ENCODE measurements at regions not wholly inside any gene's neighbourhood (a gene's known extent, or its start where the extent isn't known, plus 50 kb on each side); places are given as distances from the start of the nearest gene placed in this dataset.
"Not testable (repeated sequence)": the region's sequence is repeated elsewhere in the genome, so short reads cannot be mapped to it uniquely, and the experiment has no call there.

GRCh38 chr12:54799966-54800365 is 54.4 kb upstream of the MUCL1 start:
- DNase-seq; H2BK12ac ChIP-seq (ENCODE audit: insufficient read length, low read depth, low read length); H3K14ac ChIP-seq (ENCODE audit: insufficient read depth, low read length): not testable (repeated sequence)

More at GRCh38 chr12:54799966-54800365, 54.4 kb upstream of the MUCL1 start:
- H3T11ph ChIP-seq (ENCODE audit: low read length); H2BK5ac ChIP-seq (ENCODE audit: insufficient read length, low read length); H4K5ac ChIP-seq (ENCODE audit: insufficient read length, low read depth, low read length); H3K4me1 Mint-ChIP-seq; H3K23me2 ChIP-seq (ENCODE audit: insufficient read length, low read depth, low read length, poor library complexity, severe bottlenecking); H3K27me3 ChIP-seq (ENCODE audit: insufficient read depth, low read length); H4K8ac ChIP-seq (replicated peaks; ENCODE audit: insufficient read length, low read depth, low read length); H3K79me1 ChIP-seq (ENCODE audit: insufficient read depth, low read depth, low read length, poor library complexity, severe bottlenecking); H4K20me1 ChIP-seq (ENCODE audit: control insufficient read depth, insufficient read depth, insufficient read length); H3K27me3 Mint-ChIP-seq (ENCODE audit: low read depth); H3K4me3 Mint-ChIP-seq; H3K36me3 Mint-ChIP-seq (ENCODE audit: insufficient read depth in 1 of 3, low read depth in 3 of 3); H3K4me2 ChIP-seq (ENCODE audit: insufficient read depth, insufficient read length, low read length); H3K18ac ChIP-seq (ENCODE audit: insufficient read length, low read depth, low read length); H3K79me2 ChIP-seq (ENCODE audit: insufficient read depth, low read length); H4K91ac ChIP-seq (ENCODE audit: insufficient read length, low read depth, low read length); H3K56ac ChIP-seq (ENCODE audit: insufficient read length, low read depth, low read length); H3K9me3 ChIP-seq (ENCODE audit: control insufficient read depth, low read depth, low read length); H3K4me1 ChIP-seq (ENCODE audit: insufficient read depth, low read length); H3K4ac ChIP-seq (ENCODE audit: low read depth, low read length); H3K9ac ChIP-seq (ENCODE audit: extremely low read depth, insufficient read length, low read length); H2BK20ac ChIP-seq (ENCODE audit: low read depth, low read length, poor library complexity, severe bottlenecking); H2AK5ac ChIP-seq (ENCODE audit: insufficient read length, low read length); H3K27ac ChIP-seq (ENCODE audit: insufficient read length, low read depth, low read length); H3K23ac ChIP-seq (ENCODE audit: insufficient read length, low read depth, low read length); H2BK15ac ChIP-seq (ENCODE audit: low read depth, low read length); H3K27ac Mint-ChIP-seq; H3K9me3 Mint-ChIP-seq; H2BK120ac ChIP-seq (ENCODE audit: low read depth, low read length, poor library complexity, severe bottlenecking); H2AFZ ChIP-seq (ENCODE audit: low read length): not testable (repeated sequence)
- no CpG with 5 or more reads among the region's 3 CpGs for WGBS (ENCODE audit: extremely low coverage, insufficient read length, low lambda C conversion rate)

Data from H9 (cell line).